ENCODE measurements at regions not wholly inside any gene's neighbourhood (a gene's known extent, or its start where the extent isn't known, plus 50 kb on each side); places are given as distances from the start of the nearest gene placed in this dataset.

GRCh38 chr22:49515475-49515874, 312.2 kb downstream of the BRD1 start:
- peak; percentile 21; the same call in 1 of the 2 replicates for TF ChIP-seq CTCF (IDR thresholded peaks at IDR 0.05)
- TF ChIP-seq ZFX (IDR thresholded peaks at IDR 0.05; ENCODE audit: borderline replicate concordance), result no peak
